ENCODE measurements at regions not wholly inside any gene's neighbourhood (a gene's known extent, or its start where the extent isn't known, plus 50 kb on each side); places are given as distances from the start of the nearest gene placed in this dataset.

- Histone ChIP-seq H3K36me3 (ENCODE audit: control insufficient read depth in 2 of 2, insufficient read depth in 2 of 2, low read length in 1 of 2) (no peaks in the 10 kb centered on the region), H3K9me3 (ENCODE audit: control insufficient read depth in 2 of 2, insufficient read depth in 1 of 2, low read depth in 1 of 2, low read length in 1 of 2) (peaks cover 0 to 7% of the 10 kb centered on the region in 2 donors), H3K27ac (ENCODE audit: low read depth in 2 of 2, low read length in 1 of 2) (no peak overlapping the region), H3K4me1 (ENCODE audit: control insufficient read depth in 2 of 2, insufficient read depth in 2 of 2, low read length in 1 of 2) (no peaks in the 10 kb centered on the region), H3K27me3 (ENCODE audit: control insufficient read depth in 1 of 2, insufficient read depth in 2 of 2, low read length in 2 of 2) (peaks cover 0 to 2% of the 10 kb centered on the region in 2 donors), H3K4me3 (ENCODE audit: low read depth in 1 of 2, low read length in 2 of 2) (no peak overlapping the region)
- WGBS, 2 donors: 93 to 95% methylated on average over 12 of the region's 12 CpGs
These were observed 53.4 kb upstream of the SALL3 start for GRCh38 chr18:78926243-78926615.

GRCh38 chr18:78927156-78927555, 52.5 kb upstream of the SALL3 start:
- 69 to 77% methylated on average over 10 of the region's 10 CpGs for WGBS, 2 donors
- Histone ChIP-seq H3K36me3 (ENCODE audit: control insufficient read depth in 2 of 2, insufficient read depth in 2 of 2, low read length in 1 of 2) (no peaks in the 10 kb centered on the region), H3K9me3 (ENCODE audit: control insufficient read depth in 2 of 2, insufficient read depth in 1 of 2, low read depth in 1 of 2, low read length in 1 of 2) (peaks cover 0 to 7% of the 10 kb centered on the region in 2 donors), H3K4me3 (ENCODE audit: low read depth in 1 of 2, low read length in 2 of 2) (no peak overlapping the region), H3K27ac (ENCODE audit: low read depth in 2 of 2, low read length in 1 of 2) (no peak overlapping the region), H3K4me1 (ENCODE audit: control insufficient read depth in 2 of 2, insufficient read depth in 2 of 2, low read length in 1 of 2) (no peaks in the 10 kb centered on the region), H3K27me3 (ENCODE audit: control insufficient read depth in 1 of 2, insufficient read depth in 2 of 2, low read length in 2 of 2) (peaks cover 0 to 2% of the 10 kb centered on the region in 2 donors)

GRCh38 chr18:78927616-78928015, 52.0 kb upstream of the SALL3 start:
- Histone ChIP-seq H3K27me3 (ENCODE audit: control insufficient read depth in 1 of 2, insufficient read depth in 2 of 2, low read length in 2 of 2) (peaks cover 0 to 2% of the 10 kb centered on the region in 2 donors), H3K4me3 (ENCODE audit: low read depth in 1 of 2, low read length in 2 of 2) (no peak overlapping the region), H3K4me1 (ENCODE audit: control insufficient read depth in 2 of 2, insufficient read depth in 2 of 2, low read length in 1 of 2) (no peaks in the 10 kb centered on the region), H3K9me3 (ENCODE audit: control insufficient read depth in 2 of 2, insufficient read depth in 1 of 2, low read depth in 1 of 2, low read length in 1 of 2) (peaks cover 0 to 7% of the 10 kb centered on the region in 2 donors), H3K36me3 (ENCODE audit: control insufficient read depth in 2 of 2, insufficient read depth in 2 of 2, low read length in 1 of 2) (no peaks in the 10 kb centered on the region), H3K27ac (ENCODE audit: low read depth in 2 of 2, low read length in 1 of 2) (no peak overlapping the region)
- WGBS, 2 donors: 88 to 89% methylated on average over 11 of the region's 11 CpGs

GRCh38 chr18:78928076-78928475, 51.5 kb upstream of the SALL3 start:
- H3K4me1 ChIP-seq (ENCODE audit: control insufficient read depth in 2 of 2, insufficient read depth in 2 of 2, low read length in 1 of 2): no peaks in the 10 kb centered on the region
- 90% methylated on average over 16 of the region's 16 CpGs for WGBS, 2 donors
- peaks cover 0 to 7% of the 10 kb centered on the region in 2 donors for H3K9me3 ChIP-seq (ENCODE audit: control insufficient read depth in 2 of 2, insufficient read depth in 1 of 2, low read depth in 1 of 2, low read length in 1 of 2)
- peaks cover 0 to 2% of the 10 kb centered on the region in 2 donors for H3K27me3 ChIP-seq (ENCODE audit: control insufficient read depth in 1 of 2, insufficient read depth in 2 of 2, low read length in 2 of 2)
- H3K36me3 ChIP-seq (ENCODE audit: control insufficient read depth in 2 of 2, insufficient read depth in 2 of 2, low read length in 1 of 2): no peaks in the 10 kb centered on the region
- H3K4me3 ChIP-seq (ENCODE audit: low read depth in 1 of 2, low read length in 2 of 2): no peak overlapping the region
- no peak overlapping the region for H3K27ac ChIP-seq (ENCODE audit: low read depth in 2 of 2, low read length in 1 of 2)

GRCh38 chr18:78929516-78929915, 50.1 kb upstream of the SALL3 start:
- Histone ChIP-seq H3K9me3 (ENCODE audit: control insufficient read depth in 2 of 2, insufficient read depth in 1 of 2, low read depth in 1 of 2, low read length in 1 of 2) (peaks cover 0 to 7% of the 10 kb centered on the region in 2 donors), H3K36me3 (ENCODE audit: control insufficient read depth in 2 of 2, insufficient read depth in 2 of 2, low read length in 1 of 2) (no peaks in the 10 kb centered on the region), H3K27me3 (ENCODE audit: control insufficient read depth in 1 of 2, insufficient read depth in 2 of 2, low read length in 2 of 2) (peaks cover 0 to 4% of the 10 kb centered on the region in 2 donors), H3K4me3 (ENCODE audit: low read depth in 1 of 2, low read length in 2 of 2) (no peak overlapping the region), H3K27ac (ENCODE audit: low read depth in 2 of 2, low read length in 1 of 2) (no peak overlapping the region), H3K4me1 (ENCODE audit: control insufficient read depth in 2 of 2, insufficient read depth in 2 of 2, low read length in 1 of 2) (no peaks in the 10 kb centered on the region)
- 83% methylated on average over 15 of the region's 15 CpGs for WGBS, 2 donors
